HG02885 (cell line): ENCODE measurements at regions not wholly inside any gene's neighbourhood (a gene's known extent, or its start where the extent isn't known, plus 50 kb on each side); places are given as distances from the start of the nearest gene placed in this dataset.
A peak's percentile ranks its signal among the peaks of the same experiment; 100 is the strongest.
"Not testable (repeated sequence)": the region's sequence is repeated elsewhere in the genome, so short reads cannot be mapped to it uniquely, and the experiment has no call there.

Source experiments
- ATAC-seq: cut with Tn5 transposase; IDR thresholded peaks from one replicate; pipeline ENCODE4 v1.9.1; 2021; ENCODE audit warnings: mild to moderate bottlenecking; ENCODE audit not compliant: unreplicated experiment, poor library complexity

DNA sequence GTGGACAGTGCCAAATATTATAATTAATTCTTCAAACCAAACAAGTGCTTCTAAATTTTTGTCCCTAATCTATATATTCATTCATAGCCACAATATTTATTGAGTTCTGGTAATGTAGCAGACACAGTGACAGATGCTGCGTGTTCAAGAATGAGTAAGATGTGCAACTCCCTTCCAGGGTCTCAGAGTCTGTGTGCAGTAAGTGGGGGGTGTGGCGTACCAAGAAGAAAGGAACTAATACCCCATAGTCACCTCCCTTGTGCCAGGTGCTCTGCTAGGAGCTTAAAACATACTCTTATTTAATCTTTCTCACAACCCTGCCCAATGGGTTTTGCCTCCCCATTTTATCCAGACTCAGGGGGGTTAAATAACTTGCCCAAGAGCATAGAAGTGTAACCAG is 358.7 kb downstream of the BARHL2 start:
- ATAC-seq, result peak; percentile 55

DNA sequence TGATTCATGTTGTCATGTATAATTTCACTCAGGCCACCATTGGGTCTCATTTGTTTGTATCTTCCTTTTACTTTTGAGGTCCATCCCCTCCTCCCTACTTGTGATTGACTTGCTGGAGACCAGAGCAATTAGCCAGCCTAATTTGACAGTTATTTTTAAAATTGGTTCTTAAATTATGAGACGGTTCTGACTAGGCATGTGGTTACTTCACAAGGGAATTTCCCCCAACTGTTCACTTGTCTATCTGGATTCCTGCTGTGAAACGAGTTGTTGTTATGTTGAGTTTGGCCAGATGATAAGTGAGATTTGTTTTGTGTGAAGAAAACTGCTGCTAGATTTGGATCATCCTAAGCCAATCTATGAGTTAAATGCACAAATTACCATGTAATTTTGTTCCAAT is 359.1 kb downstream of the BARHL2 start:
- peak; percentile 75 for ATAC-seq

DNA sequence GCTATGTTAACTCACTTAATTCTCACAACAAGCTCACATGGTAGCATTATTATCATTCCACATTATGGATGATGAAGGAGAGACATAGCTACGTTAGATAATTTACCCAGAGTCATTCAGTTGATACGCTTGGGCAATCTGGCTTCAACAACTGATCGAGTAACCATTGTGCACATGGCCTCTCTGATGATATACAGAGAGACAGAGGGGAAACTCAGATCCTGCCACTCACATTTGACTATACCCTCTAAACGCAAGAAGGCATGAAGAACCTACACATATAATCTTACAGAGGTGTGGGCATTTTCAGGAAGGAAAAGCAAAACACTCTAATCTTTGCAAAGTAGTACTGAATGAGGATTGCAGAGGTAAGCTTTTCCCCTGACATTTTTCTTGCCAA is 360.1 kb downstream of the BARHL2 start:
- ATAC-seq, result no peak

DNA sequence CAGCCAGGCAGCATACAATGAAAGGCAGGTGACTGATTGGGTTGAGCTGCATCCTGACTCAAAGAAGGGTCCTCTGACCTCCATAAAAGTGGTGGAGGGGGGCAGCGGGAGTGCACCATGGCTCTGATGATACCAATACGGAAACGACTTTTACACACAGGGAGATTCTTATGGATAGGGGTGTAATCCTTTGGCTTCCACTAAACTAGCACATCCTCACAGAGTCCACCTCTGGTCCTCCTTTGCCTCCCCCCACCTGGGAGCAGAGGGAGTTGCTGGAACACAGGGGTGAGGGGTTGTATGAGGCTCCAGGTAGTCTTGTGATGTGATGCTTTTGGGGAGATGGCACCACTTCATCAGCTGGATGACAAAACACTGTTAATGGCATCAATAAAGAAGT is 361.0 kb downstream of the BARHL2 start:
- no peak for ATAC-seq

DNA sequence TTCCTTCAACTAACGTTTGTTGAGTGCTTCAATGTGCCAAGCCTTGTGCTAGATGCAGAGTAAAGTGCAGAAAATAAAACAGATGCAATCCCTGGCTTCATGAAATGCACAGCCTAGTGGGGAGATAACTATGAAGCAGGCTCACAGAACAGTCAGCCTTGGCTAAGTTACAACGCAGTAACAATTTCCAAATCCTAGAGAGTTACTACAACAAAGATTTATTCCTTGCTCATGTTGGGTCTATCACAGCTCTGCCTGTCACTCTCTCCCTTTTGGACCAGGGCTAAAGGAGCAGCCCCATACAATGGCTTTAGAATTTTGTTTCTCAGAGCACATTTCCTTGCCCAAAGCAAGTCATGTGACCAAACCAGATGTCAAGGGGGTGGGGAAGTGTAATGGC is 359.8 kb downstream of the ZNF326 start:
- ATAC-seq, result no peak

DNA sequence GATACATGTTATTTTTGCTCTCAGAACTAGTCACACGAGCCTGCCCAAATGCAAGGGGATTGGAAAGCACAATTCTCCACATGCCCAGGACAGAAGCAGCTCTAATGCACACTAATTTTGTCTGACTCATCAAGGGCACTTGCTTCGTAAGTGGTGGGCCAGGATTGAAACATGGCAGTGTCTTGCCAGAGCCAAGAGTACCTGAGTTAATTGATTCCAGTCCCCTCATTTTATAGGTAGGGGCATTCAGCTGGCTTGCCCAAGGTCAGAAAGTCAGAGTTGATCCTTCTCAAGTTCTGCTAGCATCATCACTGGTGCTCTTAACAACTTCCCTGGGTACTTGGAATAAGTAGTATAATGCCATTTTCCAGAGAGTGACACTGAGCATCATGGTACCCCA is 356.1 kb downstream of the ZNF326 start:
- ATAC-seq, result no peak

DNA sequence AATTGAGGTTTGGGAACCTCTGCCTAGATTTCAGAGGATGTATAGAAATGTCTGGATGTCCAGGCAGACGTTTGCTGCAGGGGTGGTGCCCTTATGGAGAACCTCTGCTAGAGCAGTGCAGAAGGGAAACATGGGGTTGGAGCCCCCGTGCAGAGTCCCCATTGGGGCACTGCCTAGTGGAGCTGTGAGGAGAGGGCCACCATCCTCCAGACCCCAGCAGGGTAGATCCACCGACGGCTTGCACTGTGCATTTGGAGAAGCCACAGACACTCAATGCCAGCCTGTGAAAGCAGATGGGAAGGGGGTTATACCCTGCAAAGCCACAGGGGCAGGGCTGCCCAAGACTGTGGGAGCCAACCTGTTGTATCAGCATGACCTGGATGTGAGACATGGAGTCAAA is 354.6 kb downstream of the ZNF326 start:
- no peak for ATAC-seq

DNA sequence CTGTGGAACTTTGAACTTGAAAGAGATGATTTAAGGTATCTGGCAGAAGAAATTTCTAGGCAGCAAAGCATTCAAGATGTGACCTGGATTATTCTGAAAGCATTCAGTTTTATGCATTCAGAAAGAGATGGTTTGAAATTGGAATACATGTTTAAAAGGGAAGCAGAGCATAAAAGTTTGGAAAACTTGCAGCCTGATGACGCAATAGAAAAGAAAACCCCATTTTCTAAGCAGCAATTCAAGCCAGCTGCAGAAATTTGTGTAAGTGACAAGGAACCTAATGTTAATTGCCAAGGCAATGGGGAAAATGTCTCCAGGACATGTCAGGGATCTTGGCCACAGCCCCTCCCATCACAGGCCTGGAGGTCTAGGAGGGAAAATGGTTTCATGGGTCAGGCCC is 354.0 kb downstream of the ZNF326 start:
- no peak for ATAC-seq

DNA sequence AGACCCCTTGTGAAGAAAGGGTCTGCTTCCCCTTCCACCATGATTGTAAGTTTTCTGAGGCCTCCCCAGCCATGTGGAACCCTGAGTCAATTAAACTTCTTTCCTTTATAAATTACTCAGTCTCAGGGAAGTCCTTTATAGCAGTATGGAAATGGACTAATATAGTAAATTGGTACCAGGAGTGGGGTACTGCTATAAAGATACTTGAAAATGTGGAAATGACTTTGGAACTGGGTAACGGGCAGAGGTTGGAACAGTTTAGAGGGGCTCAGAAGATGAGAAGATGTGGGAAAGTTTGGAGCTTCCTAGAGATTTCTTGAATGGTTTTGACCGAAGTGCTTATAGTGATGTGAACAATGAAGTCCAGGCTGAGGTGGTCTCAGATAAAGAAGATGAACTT is 353.5 kb downstream of the ZNF326 start:
- not testable (repeated sequence) for ATAC-seq

DNA sequence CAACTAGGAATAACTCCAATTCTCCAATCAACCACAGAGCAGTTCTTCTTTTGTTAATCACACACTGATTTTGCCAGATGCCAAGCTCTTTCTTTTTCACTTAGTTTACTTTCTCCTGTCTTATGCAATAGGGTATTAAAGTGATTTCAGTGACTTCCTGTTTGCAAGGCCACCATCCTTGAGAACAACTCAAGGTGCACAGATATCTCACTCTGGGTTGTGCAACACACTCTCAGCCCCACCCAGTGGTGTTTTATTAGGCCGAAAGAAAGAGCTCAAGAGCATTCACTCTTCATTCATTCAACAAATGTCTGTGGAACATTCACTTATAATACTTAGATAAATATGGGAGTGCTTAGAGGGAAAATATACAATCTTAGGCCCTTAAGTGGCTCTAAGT is 352.5 kb downstream of the ZNF326 start:
- ATAC-seq, result no peak

DNA sequence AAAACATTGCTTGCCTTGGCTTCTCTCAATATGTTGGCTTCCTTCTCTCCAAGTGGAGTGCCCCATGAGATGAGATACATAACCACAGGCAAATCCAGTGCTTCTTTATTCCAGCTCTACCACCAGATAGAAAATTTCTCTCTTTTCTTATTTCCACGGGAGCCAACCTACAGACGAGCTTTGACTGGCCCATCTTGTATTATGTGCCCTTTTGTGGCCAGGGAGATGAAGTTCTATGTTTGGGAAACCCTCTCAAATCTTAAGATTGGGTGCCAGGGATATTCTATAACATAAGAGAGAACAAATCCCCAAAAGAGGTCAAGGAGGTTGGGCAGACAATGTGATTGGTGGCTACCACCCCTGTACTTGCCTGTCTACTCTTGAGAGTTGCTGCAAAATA is 351.8 kb downstream of the ZNF326 start:
- ATAC-seq, result no peak

DNA sequence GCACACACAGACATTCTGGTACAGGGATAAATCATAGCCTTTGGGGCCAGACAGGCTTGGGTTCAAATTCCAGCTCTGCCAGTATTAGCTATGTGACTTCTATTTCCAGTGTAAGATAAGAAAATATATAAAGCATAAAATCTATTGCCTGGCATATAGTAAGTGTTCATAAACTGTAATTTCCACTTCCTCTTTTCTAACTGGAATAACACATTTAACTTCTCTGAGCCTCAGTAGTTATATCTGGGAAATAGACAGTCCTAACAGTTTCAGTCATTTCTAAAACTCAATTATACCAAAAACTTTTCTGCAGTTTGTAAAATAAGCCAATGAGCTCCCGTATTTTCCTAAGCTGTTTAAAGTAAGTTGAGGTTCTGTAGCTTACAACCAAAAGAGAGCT is 351.4 kb downstream of the ZNF326 start:
- ATAC-seq, result no peak

DNA sequence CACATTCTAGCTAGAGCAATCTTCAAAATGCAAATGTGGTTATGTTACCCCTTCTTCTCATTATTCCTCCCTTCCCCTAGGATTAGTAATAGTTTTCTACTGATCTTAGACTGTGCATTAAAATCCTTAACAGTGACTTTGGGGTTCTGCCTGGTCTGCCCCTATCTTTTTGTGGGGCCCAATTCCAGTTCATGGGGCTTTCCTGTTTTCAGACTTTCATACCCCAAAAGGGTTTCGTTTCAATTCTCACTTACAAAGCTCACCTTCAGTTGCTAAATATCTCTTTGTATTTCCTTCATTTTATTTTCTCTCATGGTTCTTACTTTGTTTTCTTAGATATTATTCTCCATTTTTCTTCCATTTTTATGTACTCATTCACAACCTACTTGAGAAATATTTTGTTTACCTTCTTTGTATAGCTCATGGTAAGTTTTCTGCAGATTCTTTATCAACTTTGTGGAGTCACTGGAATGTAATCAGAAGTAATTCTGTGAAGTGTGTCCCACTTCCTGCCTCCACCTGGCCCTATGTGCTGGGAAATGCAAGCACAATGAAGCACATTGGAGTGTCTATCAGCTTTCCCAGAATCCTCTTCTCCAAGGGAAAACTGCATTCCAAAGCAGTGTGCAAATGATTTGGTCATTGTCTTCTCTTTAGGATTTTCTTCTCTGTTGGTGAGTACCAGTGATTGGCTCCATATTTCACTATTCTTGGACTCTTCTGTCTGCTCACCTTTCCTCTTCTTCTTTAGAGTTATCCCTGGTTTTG is 350.2 kb downstream of the ZNF326 start:
- peak; percentile 50 for ATAC-seq

DNA sequence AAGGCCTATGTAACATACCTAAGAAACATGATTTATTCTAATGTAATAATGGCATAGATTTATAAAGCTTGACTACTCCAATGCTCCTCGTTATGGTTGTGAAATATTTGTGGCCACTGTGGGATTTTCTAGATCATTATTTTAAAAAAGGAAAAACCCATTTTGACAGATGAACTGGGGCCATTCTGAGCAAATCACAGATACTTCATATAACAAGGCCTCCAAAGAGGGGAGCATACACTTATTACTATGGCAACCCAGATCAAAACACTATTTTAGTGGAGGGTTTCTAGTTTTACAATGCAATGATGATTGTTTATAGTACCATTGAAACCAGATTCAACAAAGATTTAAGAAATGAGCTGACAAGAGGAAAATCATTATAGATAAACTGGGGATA is 346.6 kb downstream of the ZNF326 start:
- ATAC-seq, result no peak

DNA sequence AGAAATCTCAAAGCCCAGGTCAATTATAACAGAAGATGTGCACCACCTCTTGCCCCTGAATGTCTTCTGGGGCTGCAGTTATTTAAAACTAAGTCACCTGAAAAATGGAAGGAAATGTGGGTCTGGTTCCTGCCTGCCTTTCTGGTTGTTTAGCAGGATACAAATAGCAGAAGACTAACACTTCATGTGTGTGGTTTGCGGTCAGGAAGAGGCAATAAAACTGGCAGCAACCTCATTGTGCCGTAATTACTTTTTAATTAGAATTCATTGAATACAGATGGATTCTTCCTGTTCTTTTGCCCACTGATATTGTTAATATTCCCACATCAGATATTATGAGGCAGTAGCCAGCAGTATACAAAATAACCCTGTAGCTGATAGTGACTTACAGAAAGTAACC is 345.7 kb downstream of the ZNF326 start:
- ATAC-seq, result no peak

DNA sequence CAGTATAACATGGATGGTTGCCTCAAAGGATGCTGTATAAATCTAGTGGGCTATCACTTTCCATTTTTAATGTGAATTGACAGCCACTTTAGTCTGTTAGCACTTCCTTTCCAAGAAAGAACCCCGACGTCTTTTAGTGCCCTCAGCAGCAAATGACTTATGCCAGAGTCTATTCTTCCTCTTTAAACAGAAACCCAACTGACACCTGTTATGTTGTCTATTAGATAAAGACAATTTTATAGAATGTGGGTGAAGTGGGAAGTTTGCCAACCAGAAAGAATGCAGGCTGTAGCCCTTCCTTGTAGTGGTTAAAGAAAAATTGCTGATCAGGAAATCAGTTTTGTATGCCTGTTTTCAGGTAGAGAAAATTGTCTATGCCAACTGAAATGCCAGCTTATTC is 344.9 kb downstream of the ZNF326 start:
- ATAC-seq, result no peak

DNA sequence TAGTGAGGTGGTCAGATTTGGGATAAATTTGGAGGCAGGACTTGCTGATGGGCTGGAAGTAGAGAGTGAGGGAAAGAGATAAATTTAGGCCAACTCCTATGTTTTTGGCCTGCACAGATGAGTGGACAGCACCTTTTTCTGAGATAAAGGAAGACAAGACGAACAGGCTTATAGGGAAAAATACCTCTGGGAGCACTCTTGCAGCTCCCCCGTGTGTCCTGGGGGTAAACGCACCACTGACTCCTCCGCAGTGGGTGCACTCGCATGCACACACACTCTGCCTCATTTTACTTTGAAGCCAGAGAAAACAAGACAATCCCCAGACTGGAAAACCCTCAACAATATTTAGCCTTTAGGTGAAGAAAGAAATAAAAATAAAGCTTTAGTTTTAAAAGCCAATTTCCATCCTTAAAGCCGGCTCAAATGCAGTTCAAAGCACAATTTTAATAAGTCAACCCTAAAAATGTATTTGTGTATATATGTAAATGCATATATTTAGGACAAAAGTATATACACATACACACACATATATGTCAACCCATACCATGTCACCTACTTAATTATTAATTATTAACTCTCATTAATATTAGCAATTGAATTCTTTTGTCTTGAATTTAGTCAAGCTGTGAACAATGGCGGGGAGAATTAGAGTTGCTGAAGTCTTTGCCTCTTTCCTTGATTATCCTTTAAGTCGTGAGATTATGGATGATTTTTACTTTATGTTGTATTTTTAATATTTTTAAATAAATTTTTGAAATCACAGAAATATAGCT is 341.8 kb downstream of the ZNF326 start:
- no peak for ATAC-seq

DNA sequence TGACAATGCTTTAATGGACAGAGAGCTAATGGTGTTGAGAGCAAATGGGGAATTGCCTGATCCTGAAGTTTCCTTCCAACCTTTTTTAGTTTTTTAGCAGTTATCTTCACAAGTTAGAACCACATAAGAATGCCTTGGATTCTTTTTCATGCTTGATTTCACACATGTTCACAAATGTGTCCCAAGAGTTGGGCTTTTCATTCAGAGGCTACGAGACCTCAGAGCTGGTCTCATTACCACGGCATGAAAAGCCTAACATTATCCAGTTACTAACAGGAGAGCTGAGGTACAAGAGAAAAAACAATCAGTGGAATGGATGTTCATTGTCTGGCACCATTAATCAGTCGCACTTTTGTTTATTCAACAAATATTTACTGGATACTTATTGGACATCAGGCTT is 340.6 kb downstream of the ZNF326 start:
- no peak for ATAC-seq

DNA sequence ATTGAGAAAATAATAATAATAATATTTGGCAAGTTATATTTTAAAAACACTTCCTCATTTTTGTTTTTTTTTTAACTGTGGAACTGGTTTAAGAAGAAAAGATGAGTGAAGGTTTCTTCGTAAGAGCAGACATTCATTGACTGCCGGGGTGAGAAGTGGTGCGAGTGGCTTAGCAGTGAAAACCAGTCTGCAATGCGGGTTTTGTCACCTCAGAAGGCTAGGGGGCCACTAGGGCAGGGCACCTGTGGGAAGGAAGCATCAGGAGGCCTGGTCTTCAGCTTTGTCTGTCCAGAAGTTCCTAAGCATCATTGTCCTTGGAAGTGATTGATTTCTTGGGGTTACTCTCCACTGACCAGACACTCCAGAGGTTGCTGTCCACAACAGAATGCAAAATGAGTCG is 339.2 kb downstream of the ZNF326 start:
- no peak for ATAC-seq

DNA sequence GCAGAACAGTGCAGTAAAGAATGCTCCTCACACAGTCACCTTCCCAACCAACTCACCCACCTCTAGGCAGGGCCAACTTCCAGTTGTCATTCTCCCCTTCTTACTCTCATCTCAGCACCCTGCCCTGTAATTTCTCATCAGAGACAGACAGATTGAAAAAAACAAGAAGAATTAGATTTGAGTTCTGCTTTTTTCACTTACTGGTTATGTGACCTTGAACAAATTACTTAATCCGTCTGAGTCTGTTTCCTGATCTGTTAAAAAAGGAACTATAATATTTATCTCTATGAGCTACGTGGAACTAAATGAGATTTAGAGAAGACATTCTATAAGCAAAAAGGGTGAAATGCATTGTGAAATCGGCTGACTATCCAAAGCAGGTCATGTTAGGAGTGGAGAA is 330.3 kb downstream of the ZNF326 start:
- ATAC-seq, result no peak

DNA sequence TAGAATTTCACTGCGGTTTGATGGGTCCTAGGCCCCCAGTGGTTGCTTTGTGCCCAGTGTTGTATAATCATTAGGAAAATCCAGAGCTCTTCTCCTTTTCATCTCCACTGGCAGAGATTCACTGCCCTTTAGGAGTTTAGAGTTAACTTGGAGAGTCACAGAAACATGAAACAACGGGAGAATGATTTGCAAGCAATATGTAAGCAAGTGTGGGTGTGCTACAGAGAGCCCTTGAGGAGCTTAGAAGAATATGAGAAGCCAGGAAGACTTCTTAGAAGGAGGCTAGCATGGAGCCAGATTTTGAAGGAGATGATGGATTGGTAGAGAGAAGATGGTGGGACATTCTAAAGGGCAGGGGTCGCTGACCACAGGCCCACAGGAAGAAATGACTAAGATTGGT is 327.3 kb downstream of the ZNF326 start:
- ATAC-seq, result no peak

DNA sequence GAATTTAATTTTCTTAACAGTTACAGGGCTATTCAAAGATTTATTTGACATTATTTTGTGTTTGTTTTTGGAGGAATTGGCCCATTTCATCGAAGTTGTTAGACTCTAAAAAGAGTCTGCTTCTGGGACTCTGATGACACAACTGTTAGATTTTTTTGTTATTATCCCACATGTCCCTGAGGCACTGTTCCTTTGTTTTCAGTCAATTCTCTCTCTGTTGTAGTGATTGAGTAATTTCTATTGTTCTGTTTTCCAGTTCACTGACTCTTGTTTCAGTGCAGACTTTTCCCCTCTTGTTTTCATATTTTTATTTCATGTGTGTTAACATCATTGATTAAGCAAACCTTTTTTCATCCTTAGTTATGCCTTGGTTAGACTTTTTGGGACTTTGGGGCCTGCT is 325.0 kb downstream of the ZNF326 start:
- no peak for ATAC-seq
